Smooth muscle cell (in vitro differentiated cells): ENCODE measurements at regions not wholly inside any gene's neighbourhood (a gene's known extent, or its start where the extent isn't known, plus 50 kb on each side); places are given as distances from the start of the nearest gene placed in this dataset.

Experiments used
- DNase-seq: peaks from one replicate; lab custom pipeline; 2025; ENCODE audit not compliant: unreplicated experiment; lab: John Stamatoyannopoulos, UW
- H2AFZ ChIP-seq: fragments of 200-600 bp; sonication (generic); 2 replicates; pipeline ENCODE4 v1.6.0; 2016; ENCODE audit warnings: antibody characterized with exemption, low read depth, mild to moderate bottlenecking
- H3F3A ChIP-seq: fragments of 200-600 bp; sonication (generic); 2 replicates; pipeline ENCODE4 v1.6.0; 2017; ENCODE audit warnings: antibody characterized with exemption, low read depth
- H3K27ac ChIP-seq: fragments of 200-600 bp; sonication (generic); 2 replicates; pipeline ENCODE4 v1.5.1; 2016; ENCODE audit warnings: low read depth, mild to moderate bottlenecking
- H3K27me3 ChIP-seq: fragments of 200-600 bp; sonication (generic); 2 replicates; pipeline ENCODE4 v1.6.1; 2016; ENCODE audit warnings: low read depth, mild to moderate bottlenecking
- H3K36me3 ChIP-seq: fragments of 200-600 bp; sonication (generic); 2 replicates; pipeline ENCODE4 v1.5.1; 2016; ENCODE audit warnings: low read depth
- H3K4me1 ChIP-seq: fragments of 200-600 bp; sonication (generic); 2 replicates; pipeline ENCODE4 v1.5.1; 2016; ENCODE audit warnings: low read depth
- H3K4me2 ChIP-seq: fragments of 200-600 bp; sonication (generic); 2 replicates; pipeline ENCODE4 v1.6.0; 2016; ENCODE audit warnings: mild to moderate bottlenecking
- H3K4me3 ChIP-seq: fragments of 200-600 bp; sonication (generic); 2 replicates; pipeline ENCODE4 v1.5.1; 2016; ENCODE audit warnings: mild to moderate bottlenecking
- H3K79me2 ChIP-seq: fragments of 200-600 bp; sonication (generic); 2 replicates; pipeline ENCODE4 v1.6.0; 2016; ENCODE audit warnings: low read depth, mild to moderate bottlenecking
- H3K9ac ChIP-seq: fragments of 200-600 bp; sonication (generic); 2 replicates; pipeline ENCODE4 v1.6.0; 2016; ENCODE audit warnings: low read depth
- H3K9me3 ChIP-seq: fragments of 200-600 bp; sonication (generic); replicated peaks from 2 replicates; pipeline ENCODE4 v1.5.1; 2016; ENCODE audit warnings: low read depth
- H4K20me1 ChIP-seq: fragments of 200-600 bp; sonication (generic); 2 replicates; pipeline ENCODE4 v1.6.0; 2016; ENCODE audit warnings: low read depth
- CTCF ChIP-seq: fragments of 200-600 bp; sonication (generic); IDR thresholded peaks from 2 replicates; pipeline ENCODE4 v1.5.1; 2017; ENCODE audit warnings: borderline replicate concordance, mild to moderate bottlenecking, antibody characterized with exemption; ENCODE audit not compliant: insufficient read depth, poor library complexity, severe bottlenecking
- WGBS: methylation state at CpG from one replicate; pipeline ENCODE4 v1.1.7; 2016; ENCODE audit warnings: low lambda C conversion rate; 5-methylcytosine and 5-hydroxymethylcytosine counted together

GRCh38 chr2:84052043-84052442 is 407.0 kb downstream of the SUCLG1 start:
- DNase-seq: no peak
- no peaks in the 10 kb centered on the region for H3K4me1 ChIP-seq
- no peak overlapping the region for H3K4me3 ChIP-seq
- no peaks in the 10 kb centered on the region for H3K36me3 ChIP-seq
- H3K9ac ChIP-seq: no peak overlapping the region
- H3K27ac ChIP-seq: no peak overlapping the region
- no peak overlapping the region for H3K4me2 ChIP-seq
- no peaks in the 10 kb centered on the region for H3K9me3 ChIP-seq
- H4K20me1 ChIP-seq: no peaks in the 10 kb centered on the region
- 77% methylated on average over 2 of the region's 2 CpGs for WGBS
- no peak overlapping the region for H2AFZ ChIP-seq
- H3K27me3 ChIP-seq: no peaks in the 10 kb centered on the region
- no peaks in the 10 kb centered on the region for H3F3A ChIP-seq
- TF ChIP-seq CTCF: no peak
- H3K79me2 ChIP-seq: no peaks in the 10 kb centered on the region

GRCh38 chr2:84048964-84049363 is 410.1 kb downstream of the SUCLG1 start:
- Histone ChIP-seq H3K4me1 (no peaks in the 10 kb centered on the region), H3K79me2 (no peaks in the 10 kb centered on the region), H2AFZ (no peak overlapping the region), H3F3A (no peaks in the 10 kb centered on the region), H3K27me3 (no peaks in the 10 kb centered on the region), H3K4me3 (no peak overlapping the region), H3K36me3 (no peaks in the 10 kb centered on the region), H3K9me3 (no peaks in the 10 kb centered on the region), H4K20me1 (no peaks in the 10 kb centered on the region), H3K4me2 (no peak overlapping the region), H3K27ac (no peak overlapping the region), H3K9ac (no peak overlapping the region)
- 91% methylated on average over 4 of the region's 4 CpGs for WGBS
- no peak for DNase-seq
- TF ChIP-seq CTCF: no peak

- H3K4me2 ChIP-seq: peak overlapping the region; percentile 43
- H3K9ac ChIP-seq: no peak overlapping the region
- 83% methylated on average over 3 of the region's 3 CpGs for WGBS
- peaks cover 11% of the 10 kb centered on the region for H3K4me1 ChIP-seq
- DNase-seq: no peak
- H3K36me3 ChIP-seq: no peaks in the 10 kb centered on the region
- H3F3A ChIP-seq: peaks cover 3% of the 10 kb centered on the region
- no peaks in the 10 kb centered on the region for H3K27me3 ChIP-seq
- no peak overlapping the region for H3K4me3 ChIP-seq
- no peak for TF ChIP-seq CTCF
- no peak overlapping the region for H2AFZ ChIP-seq
- H3K79me2 ChIP-seq: no peaks in the 10 kb centered on the region
- H3K9me3 ChIP-seq: no peaks in the 10 kb centered on the region
- no peaks in the 10 kb centered on the region for H4K20me1 ChIP-seq
- no peak overlapping the region for H3K27ac ChIP-seq
Measured at GRCh38 chr2:84041506-84041905, 417.6 kb downstream of the SUCLG1 start.

GRCh38 chr2:84040281-84040680 is 418.8 kb downstream of the SUCLG1 start:
- H3K27ac ChIP-seq: no peak overlapping the region
- no peaks in the 10 kb centered on the region for H3K9me3 ChIP-seq
- H3K4me1 ChIP-seq: peaks cover 11% of the 10 kb centered on the region
- no peak overlapping the region for H3K9ac ChIP-seq
- WGBS: 100% methylated on average over 13 of the region's 13 CpGs
- peaks cover 3% of the 10 kb centered on the region for H3F3A ChIP-seq
- H3K79me2 ChIP-seq: no peaks in the 10 kb centered on the region
- no peaks in the 10 kb centered on the region for H3K36me3 ChIP-seq
- H2AFZ ChIP-seq: no peak overlapping the region
- DNase-seq: no peak
- H3K4me2 ChIP-seq: no peak overlapping the region
- H4K20me1 ChIP-seq: no peaks in the 10 kb centered on the region
- no peak for TF ChIP-seq CTCF
- H3K27me3 ChIP-seq: no peaks in the 10 kb centered on the region
- no peak overlapping the region for H3K4me3 ChIP-seq
